ENCODE measurements at regions not wholly inside any gene's neighbourhood (a gene's known extent, or its start where the extent isn't known, plus 50 kb on each side); places are given as distances from the start of the nearest gene placed in this dataset.

GRCh38 chr5:92841604-92842155 lies 739.3 kb downstream of the NR2F1-AS1 start:
- ChIA-PET CTCF (interaction anchor here (1.1 kb wide), 1 partner anchor 154 kb away, joined by 3 read pairs; no protein-coding TSS in a partner anchor), POLR2A (no interaction called here)
- Mint-ChIP-seq H3K4me1 (peaks cover 4% of the 10 kb centered on the region; the same call in 1 of the 2 replicates), H3K4me3 (no peak overlapping the region), H3K36me3 (no peaks in the 10 kb centered on the region), H3K9me3 (no peaks in the 10 kb centered on the region), H3K27me3 (ENCODE audit: low read depth) (no peaks in the 10 kb centered on the region), H3K27ac (no peak overlapping the region)
- TF ChIP-seq KAT7 (CRISPR knock-in tag; IDR thresholded peaks at IDR 0.05; ENCODE audit: borderline replicate concordance): no peak
- TF ChIP-seq ZNF263 (CRISPR knock-in tag; IDR thresholded peaks at IDR 0.05; ENCODE audit: low read depth): no peak
- no peak for TF ChIP-seq FOXK1 (CRISPR knock-in tag; IDR thresholded peaks at IDR 0.05)
- no peak for DNase-seq (ENCODE audit: low spot score)
- ATAC-seq: no peak

- no peak for TF ChIP-seq IRF1 (CRISPR knock-in tag; IDR thresholded peaks at IDR 0.05)
- no peak for TF ChIP-seq ZNF423 (CRISPR knock-in tag; IDR thresholded peaks at IDR 0.05)
- no peak for TF ChIP-seq CDX4 (CRISPR knock-in tag; IDR thresholded peaks at IDR 0.05; ENCODE audit: borderline replicate concordance)
- TF ChIP-seq FOXK1 (CRISPR knock-in tag; IDR thresholded peaks at IDR 0.05): no peak
- no peak for TF ChIP-seq OVOL2 (CRISPR knock-in tag; IDR thresholded peaks at IDR 0.05; ENCODE audit: borderline replicate concordance)
- TF ChIP-seq ZNF121 (CRISPR knock-in tag; IDR thresholded peaks at IDR 0.05): no peak
- Mint-ChIP-seq H3K27me3 (ENCODE audit: low read depth) (no peaks in the 10 kb centered on the region), H3K4me1 (no peaks in the 10 kb centered on the region; the same call in 1 of the 2 replicates), H3K36me3 (no peaks in the 10 kb centered on the region), H3K4me3 (no peak overlapping the region), H3K27ac (no peak overlapping the region), H3K9me3 (peaks cover 17% of the 10 kb centered on the region)
- CTCF ChIA-PET: interaction anchor here (1.2 to 1.4 kb wide), 2 partner anchors 150 to 160 kb away, joined by 4 to 6 read pairs; no protein-coding TSS in a partner anchor
- DNase-seq (ENCODE audit: low spot score): no peak
- peak; percentile 95 for ATAC-seq
- POLR2A ChIA-PET: no interaction called here
Measured at GRCh38 chr5:92838253-92838652, 742.8 kb downstream of the NR2F1-AS1 start.

- ChIA-PET POLR2A (no interaction called here), CTCF (no interaction called here)
- Mint-ChIP-seq H3K9me3 (peaks cover 17% of the 10 kb centered on the region), H3K27ac (no peak overlapping the region), H3K27me3 (ENCODE audit: low read depth) (no peaks in the 10 kb centered on the region), H3K4me3 (no peak overlapping the region), H3K36me3 (no peaks in the 10 kb centered on the region), H3K4me1 (no peaks in the 10 kb centered on the region)
- ATAC-seq (no peak), DNase-seq (ENCODE audit: low spot score) (no peak)
- TF ChIP-seq EMX1 (CRISPR knock-in tag; IDR thresholded peaks at IDR 0.05) (no peak), ZNF416 (CRISPR knock-in tag; IDR thresholded peaks at IDR 0.05) (no peak), ZNF219 (CRISPR knock-in tag; IDR thresholded peaks at IDR 0.05; ENCODE audit: borderline replicate concordance) (no peak), CREM (CRISPR knock-in tag; IDR thresholded peaks at IDR 0.05) (no peak), ERG (CRISPR knock-in tag; IDR thresholded peaks at IDR 0.05) (no peak), AR (CRISPR knock-in tag; IDR thresholded peaks at IDR 0.05) (no peak), USF1 (CRISPR knock-in tag; IDR thresholded peaks at IDR 0.05) (no peak), ATF2 (CRISPR knock-in tag; IDR thresholded peaks at IDR 0.05; ENCODE audit: borderline replicate concordance, low read depth) (no peak), ZNF396 (CRISPR knock-in tag; IDR thresholded peaks at IDR 0.05; ENCODE audit: borderline replicate concordance) (no peak), E2F1 (CRISPR knock-in tag; IDR thresholded peaks at IDR 0.05) (no peak), OVOL2 (CRISPR knock-in tag; IDR thresholded peaks at IDR 0.05; ENCODE audit: borderline replicate concordance) (no peak), ELF4 (CRISPR knock-in tag; IDR thresholded peaks at IDR 0.05; ENCODE audit: low read depth) (no peak)
Measured at GRCh38 chr5:92836855-92837755, 743.9 kb downstream of the NR2F1-AS1 start.
